GM12878 (cell line): ENCODE measurements at regions not wholly inside any gene's neighbourhood (a gene's known extent, or its start where the extent isn't known, plus 50 kb on each side); places are given as distances from the start of the nearest gene placed in this dataset.

ENCODE experiments used
- ATAC-seq: fragments of 200-7000 bp; cut with Tn5 transposase; 3 replicates; pipeline ENCODE4 v1.9.1; 2020; ENCODE audit warnings: mild to moderate bottlenecking, moderate library complexity
- BruUV-seq: library from RNA; stranded (reverse); fragments of 400-500 nt; replicated peaks from 2 replicates; lab custom pipeline; 2021; lab: Mats Ljungman, UMichigan
- CTCF ChIA-PET: fragments of 300-600 bp; sonication (Branson Sonifier 250); formaldehyde crosslinking; extraction: SDS; loops from one replicate; lab custom pipeline; 2021; ENCODE audit warnings: inconsistent platforms; lab: Yijun Ruan, JAX
- POLR2A ChIA-PET: fragments of 350-600 bp; formaldehyde crosslinking; extraction: SDS; loops from one replicate; lab custom pipeline; 2021; ENCODE audit warnings: inconsistent platforms; lab: Charles Lee
- RAD21 ChIA-PET: fragments of 300-600 bp; sonication (Branson Sonifier 250); formaldehyde crosslinking; loops from one replicate; lab custom pipeline; 2023; ENCODE audit warnings: antibody characterized with exemption; ENCODE audit not compliant: unreplicated experiment; lab: Charles Lee
- SMC1A ChIA-PET: fragments of 300-600 bp; sonication (Branson Sonifier 250); formaldehyde crosslinking; loops from one replicate; lab custom pipeline; 2023; ENCODE audit not compliant: unreplicated experiment, uncharacterized antibody; lab: Charles Lee
- DNase-seq: peaks from one replicate; pipeline ENCODE4 v3.0.0-alpha.2; 2011; ENCODE audit warnings: low read depth, low spot score
- FAIRE-seq: peaks from 3 replicates; lab custom pipeline; 2011; peaks lifted over from hg19 to GRCh38; lab: Jason Lieb, UNC
- H2AFZ ChIP-seq: 2 replicates; pipeline ENCODE4 v1.6.0; 2011; ENCODE audit warnings: low read depth, low read length, control low read depth; ENCODE audit not compliant: control insufficient read depth
- H3K27ac ChIP-seq: 2 replicates; pipeline ENCODE4 v1.5.1; 2011; ENCODE audit warnings: control low read depth; ENCODE audit not compliant: control insufficient read depth, insufficient read depth
- H3K27me3 ChIP-seq, 2 experiments: replicated peaks in 1 of 2; 2 replicates each; pipeline versions ENCODE4 v1.6.0 to v1.6.1; 2011; ENCODE audit warnings: low read length in 1 of 2; ENCODE audit not compliant: control insufficient read depth in 2 of 2, insufficient read depth in 2 of 2
- H3K36me3 ChIP-seq, 2 experiments: 2 replicates each; pipeline ENCODE4 v1.5.1; 2011; ENCODE audit warnings: low read length in 1 of 2; ENCODE audit not compliant: control insufficient read depth in 2 of 2, insufficient read depth in 2 of 2
- H3K4me1 ChIP-seq: 2 replicates; pipeline ENCODE4 v1.6.1; 2011; ENCODE audit warnings: mild to moderate bottlenecking, low read length, moderate library complexity, mixed read lengths; ENCODE audit not compliant: control insufficient read depth, insufficient read depth
- H3K4me2 ChIP-seq: 2 replicates; pipeline ENCODE4 v1.6.0; 2011; ENCODE audit warnings: control low read depth; ENCODE audit not compliant: control insufficient read depth, insufficient read depth
- H3K4me3 ChIP-seq: fragments of 200-600 bp; sonication (generic); 2 replicates; pipeline ENCODE4 v1.5.1; 2016
- H3K79me2 ChIP-seq: 2 replicates; pipeline ENCODE4 v1.6.0; 2011; ENCODE audit warnings: low read length; ENCODE audit not compliant: control insufficient read depth, insufficient read depth
- H3K9ac ChIP-seq: 2 replicates; pipeline ENCODE4 v1.8.0; 2011; ENCODE audit warnings: low read length, control low read depth, mixed read lengths; ENCODE audit not compliant: control insufficient read depth, insufficient read depth
- H3K9me3 ChIP-seq: replicated peaks from 3 replicates; pipeline ENCODE4 v1.5.1; 2011; ENCODE audit warnings: mild to moderate bottlenecking, low read length; ENCODE audit not compliant: control insufficient read depth, insufficient read depth
- H4K20me1 ChIP-seq: 2 replicates; pipeline ENCODE4 v1.6.0; 2011; ENCODE audit not compliant: control insufficient read depth, insufficient read depth
- ATF2 ChIP-seq: IDR thresholded peaks from 2 replicates; pipeline ENCODE4 v1.6.1; 2012; ENCODE audit warnings: low read length, inconsistent platforms
- BACH1 ChIP-seq: fragments of 450-650 bp; IDR thresholded peaks from 2 replicates; pipeline ENCODE4 v1.6.1; 2017; ENCODE audit warnings: mild to moderate bottlenecking, borderline replicate concordance
- CREB1 ChIP-seq: IDR thresholded peaks from 2 replicates; pipeline ENCODE4 v1.6.1; 2012; ENCODE audit warnings: low read depth, mild to moderate bottlenecking, inconsistent platforms
- E4F1 ChIP-seq: fragments of 450-650 bp; IDR thresholded peaks from 2 replicates; pipeline ENCODE4 v1.6.1; 2018; ENCODE audit warnings: borderline replicate concordance, mild to moderate bottlenecking; ENCODE audit not compliant: partially characterized antibody
- EP300 ChIP-seq, 2 experiments: fragments of 150-350 bp in 1 of 2; IDR thresholded peaks; 2 replicates each; pipeline ENCODE4 v1.6.1; 2011 to 2012; ENCODE audit warnings: low read depth in 2 of 2, low read length in 2 of 2, borderline replicate concordance in 1 of 2, improper control_type of control experiment in 1 of 2, inconsistent platforms in 1 of 2; ENCODE audit not compliant: control insufficient read depth in 1 of 2
- ESRRA ChIP-seq: IDR thresholded peaks from 2 replicates; pipeline ENCODE4 v1.6.1; 2012; ENCODE audit warnings: mild to moderate bottlenecking, low read length, improper control_type of control experiment
- FOS ChIP-seq: IDR thresholded peaks from 3 replicates; pipeline ENCODE4 v1.6.1; 2011; ENCODE audit warnings: borderline replicate concordance; ENCODE audit not compliant: insufficient read length; ENCODE audit errors: extremely low read depth
- IKZF1 ChIP-seq: fragments of 450-650 bp; conservative IDR thresholded peaks from 2 replicates; pipeline ENCODE4 v1.6.1; 2017; ENCODE audit warnings: antibody characterized with exemption, mild to moderate bottlenecking
- NFYA ChIP-seq: IDR thresholded peaks from 2 replicates; pipeline ENCODE4 v1.6.1; 2011; ENCODE audit warnings: low read depth, mild to moderate bottlenecking, low read length, improper control_type of control experiment, borderline replicate concordance
- POLR2A ChIP-seq: IDR thresholded peaks from 2 replicates; pipeline ENCODE4 v1.6.1; 2011; ENCODE audit warnings: low read depth, mild to moderate bottlenecking, low read length
- POLR2AphosphoS2 ChIP-seq: IDR thresholded peaks from 2 replicates; pipeline ENCODE4 v1.6.1; 2011; ENCODE audit warnings: low read depth, mild to moderate bottlenecking, low read length, improper control_type of control experiment, moderate library complexity
- SMAD1 ChIP-seq: fragments of 450-650 bp; IDR thresholded peaks from 2 replicates; pipeline ENCODE4 v1.6.1; 2018; ENCODE audit warnings: mild to moderate bottlenecking, low read depth; ENCODE audit not compliant: partially characterized antibody
- USF1 ChIP-seq: IDR thresholded peaks from 2 replicates; pipeline ENCODE4 v1.6.1; 2011; ENCODE audit warnings: borderline replicate concordance, low read depth, mild to moderate bottlenecking, moderate library complexity, mixed read lengths, low read length; ENCODE audit not compliant: insufficient read depth; ENCODE audit errors: extremely low read length
- WRNIP1 ChIP-seq: IDR thresholded peaks from 2 replicates; pipeline ENCODE4 v1.6.1; 2011; ENCODE audit warnings: low read depth, low read length, improper control_type of control experiment, borderline replicate concordance
- ZNF217 ChIP-seq: fragments of 450-650 bp; IDR thresholded peaks from 2 replicates; pipeline ENCODE4 v1.6.1; 2017; ENCODE audit warnings: antibody characterized with exemption, mild to moderate bottlenecking
- ZSCAN29 ChIP-seq: fragments of 450-650 bp; IDR thresholded peaks from 2 replicates; pipeline ENCODE4 v1.6.1; 2017; ENCODE audit warnings: mild to moderate bottlenecking, moderate library complexity
- WGBS: methylation state at CpG from one replicate; pipeline ENCODE4 v1.1.6; 2016; ENCODE audit warnings: low lambda C conversion rate; ENCODE audit not compliant: insufficient replicate concordance, insufficient coverage; ENCODE audit errors: missing lambda C conversion rate; 5-methylcytosine and 5-hydroxymethylcytosine counted together
- in situ Hi-C: fragments of 300-500 bp; cut with MboI; formaldehyde crosslinking; loops from 9 replicates; pipeline ENCODE4 v1.14.3; 2018; ENCODE audit warnings: mixed read lengths
- intact Hi-C: fragments of 100-400 bp; cut with micrococcal nuclease; formaldehyde crosslinking; loops from one replicate; pipeline ENCODE4 v1.14.2; 2022; ENCODE audit not compliant: unreplicated experiment

- TF ChIP-seq ATF2, result no peak
- TF ChIP-seq ZSCAN29, result no peak
- TF ChIP-seq E4F1, result no peak
- no peak for TF ChIP-seq SMAD1
- no peak for TF ChIP-seq USF1
- TF ChIP-seq ZNF217, result no peak
- TF ChIP-seq WRNIP1, result no peak
- no peak for TF ChIP-seq IKZF1
Measured at GRCh38 chr16:8130197-8130596, 460.1 kb downstream of the TMEM114 start (continued).

GRCh38 chr16:8127070-8127469 is 463.2 kb downstream of the TMEM114 start:
- H2AFZ ChIP-seq, result no peak overlapping the region
- H3K4me2 ChIP-seq, result no peak overlapping the region
- intact Hi-C loops (no loop called here), in situ Hi-C loops (loop anchor here (10.0 kb wide), 1 partner anchor 62 kb away; no protein-coding TSS in a partner anchor)
- H3K27ac ChIP-seq, result no peak overlapping the region
- FAIRE-seq (no peak), DNase-seq (no peak), ATAC-seq (no peak)
- ChIA-PET RAD21 (no interaction called here), SMC1A (no interaction called here), CTCF (no interaction called here), POLR2A (no interaction called here)
- WGBS, result 42% methylated on average over 11 of the region's 11 CpGs
- BruUV-seq, result no TSS peak
- no peaks in the 10 kb centered on the region; the same call in 2 of the 3 replicates for H3K9me3 ChIP-seq
- H3K4me3 ChIP-seq, result no peak overlapping the region
- H3K4me1 ChIP-seq, result no peaks in the 10 kb centered on the region
- no peaks in the 10 kb centered on the region for H3K79me2 ChIP-seq
- no peaks in the 10 kb centered on the region for H3K36me3 ChIP-seq
- no peak overlapping the region for H3K9ac ChIP-seq
- H4K20me1 ChIP-seq, result no peaks in the 10 kb centered on the region
- H3K27me3 ChIP-seq, result no peaks in the 10 kb centered on the region
- TF ChIP-seq FOS (no peak), BACH1 (no peak), ATF2 (no peak), ESRRA (no peak), NFYA (no peak), CREB1 (no peak), POLR2A (no peak), POLR2AphosphoS2 (no peak), EP300 (IDR thresholded peaks at IDR 0.05; ENCODE audit: borderline replicate concordance in 1 of 2, control insufficient read depth in 1 of 2, low read depth in 2 of 2, low read length in 2 of 2) (no peak)
